Nephron (organoid): ENCODE measurements at regions not wholly inside any gene's neighbourhood (a gene's known extent, or its start where the extent isn't known, plus 50 kb on each side); places are given as distances from the start of the nearest gene placed in this dataset.

Experiments
- H3K27ac Mint-ChIP-seq, 3 experiments: 2 replicates each; pipeline ENCODE4 v1.8.0; 2020; ENCODE audit warnings: mixed read lengths in 3 of 3, mild to moderate bottlenecking in 2 of 3, moderate library complexity in 1 of 3
- H3K27me3 Mint-ChIP-seq: 2 replicates; pipeline ENCODE4 v1.8.0; 2021; ENCODE audit warnings: low read depth, mild to moderate bottlenecking, moderate library complexity, mixed read lengths
- H3K36me3 Mint-ChIP-seq: 2 replicates; pipeline ENCODE4 v1.8.0; 2020; ENCODE audit warnings: low read depth, mixed read lengths
- H3K4me1 Mint-ChIP-seq: 2 replicates; pipeline ENCODE4 v1.8.0; 2020; ENCODE audit warnings: mixed read lengths
- H3K4me3 Mint-ChIP-seq, 3 experiments: 2 replicates each; pipeline ENCODE4 v1.8.0; 2020; ENCODE audit warnings: mild to moderate bottlenecking in 3 of 3, mixed read lengths in 3 of 3, moderate library complexity in 2 of 3
- H3K9me3 Mint-ChIP-seq: 2 replicates; pipeline ENCODE4 v1.8.0; 2020; ENCODE audit warnings: mixed read lengths
- TF ChIP-seq, protein P1 (sequence below), 3 experiments: fragments of 200-600 bp; sonication (generic); IDR thresholded peaks; one replicate each; pipeline ENCODE4 v1.5.0; 2021; ENCODE audit warnings: antibody characterized with exemption in 3 of 3; ENCODE audit not compliant: unreplicated experiment in 3 of 3

DNA sequence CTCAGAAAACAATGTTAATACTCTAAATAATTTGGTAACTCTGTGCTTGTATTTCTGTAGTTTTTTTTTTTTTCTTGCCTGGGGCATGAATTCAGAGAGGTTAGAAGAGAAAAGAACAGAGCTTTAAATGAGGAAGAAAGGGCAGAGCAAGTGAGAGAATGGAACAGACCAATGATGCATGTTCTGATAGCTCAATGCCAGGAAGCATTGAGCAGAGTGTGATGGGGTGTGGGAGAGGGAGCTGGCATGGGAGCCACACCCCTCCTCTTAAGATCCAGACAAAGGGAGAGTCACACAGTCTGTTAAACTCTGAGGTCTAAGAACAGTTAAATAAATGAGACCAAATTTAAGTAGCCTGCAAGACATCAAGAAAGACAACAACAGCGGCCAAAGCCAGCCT, 538.6 kb downstream of the TUSC7 start:
- TF ChIP-seq, protein P1, sequence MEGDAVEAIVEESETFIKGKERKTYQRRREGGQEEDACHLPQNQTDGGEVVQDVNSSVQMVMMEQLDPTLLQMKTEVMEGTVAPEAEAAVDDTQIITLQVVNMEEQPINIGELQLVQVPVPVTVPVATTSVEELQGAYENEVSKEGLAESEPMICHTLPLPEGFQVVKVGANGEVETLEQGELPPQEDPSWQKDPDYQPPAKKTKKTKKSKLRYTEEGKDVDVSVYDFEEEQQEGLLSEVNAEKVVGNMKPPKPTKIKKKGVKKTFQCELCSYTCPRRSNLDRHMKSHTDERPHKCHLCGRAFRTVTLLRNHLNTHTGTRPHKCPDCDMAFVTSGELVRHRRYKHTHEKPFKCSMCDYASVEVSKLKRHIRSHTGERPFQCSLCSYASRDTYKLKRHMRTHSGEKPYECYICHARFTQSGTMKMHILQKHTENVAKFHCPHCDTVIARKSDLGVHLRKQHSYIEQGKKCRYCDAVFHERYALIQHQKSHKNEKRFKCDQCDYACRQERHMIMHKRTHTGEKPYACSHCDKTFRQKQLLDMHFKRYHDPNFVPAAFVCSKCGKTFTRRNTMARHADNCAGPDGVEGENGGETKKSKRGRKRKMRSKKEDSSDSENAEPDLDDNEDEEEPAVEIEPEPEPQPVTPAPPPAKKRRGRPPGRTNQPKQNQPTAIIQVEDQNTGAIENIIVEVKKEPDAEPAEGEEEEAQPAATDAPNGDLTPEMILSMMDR (IDR thresholded peaks at IDR 0.05; ENCODE audit: unreplicated experiment in 3 of 3), result no peak
- H3K9me3 Mint-ChIP-seq, result no peaks in the 10 kb centered on the region
- H3K27ac Mint-ChIP-seq, result no peak overlapping the region
- no peaks in the 10 kb centered on the region for H3K4me1 Mint-ChIP-seq
- no peaks in the 10 kb centered on the region for H3K27me3 Mint-ChIP-seq
- no peak overlapping the region for H3K4me3 Mint-ChIP-seq
- no peaks in the 10 kb centered on the region for H3K36me3 Mint-ChIP-seq

- no peaks in the 10 kb centered on the region for H3K27me3 Mint-ChIP-seq
- H3K4me3 Mint-ChIP-seq, result no peak overlapping the region
- no peaks in the 10 kb centered on the region for H3K4me1 Mint-ChIP-seq
- H3K27ac Mint-ChIP-seq, result no peak overlapping the region
- H3K36me3 Mint-ChIP-seq, result no peaks in the 10 kb centered on the region
- H3K9me3 Mint-ChIP-seq, result no peaks in the 10 kb centered on the region
- TF ChIP-seq, protein P1 (IDR thresholded peaks at IDR 0.05; ENCODE audit: unreplicated experiment in 3 of 3), result no peak
Measured at GRCh38 chr3:117252208-117252607, 542.6 kb downstream of the TUSC7 start.

GRCh38 chr3:117252651-117253050, 543.1 kb downstream of the TUSC7 start:
- TF ChIP-seq, protein P1 (IDR thresholded peaks at IDR 0.05; ENCODE audit: unreplicated experiment in 3 of 3), result no peak
- H3K4me3 Mint-ChIP-seq, result no peak overlapping the region
- no peaks in the 10 kb centered on the region for H3K4me1 Mint-ChIP-seq
- no peaks in the 10 kb centered on the region for H3K36me3 Mint-ChIP-seq
- H3K9me3 Mint-ChIP-seq, result no peaks in the 10 kb centered on the region
- H3K27ac Mint-ChIP-seq, result no peak overlapping the region
- no peaks in the 10 kb centered on the region for H3K27me3 Mint-ChIP-seq

- H3K4me3 Mint-ChIP-seq, result no peak overlapping the region
- H3K4me1 Mint-ChIP-seq, result no peaks in the 10 kb centered on the region
- no peak overlapping the region for H3K27ac Mint-ChIP-seq
- H3K36me3 Mint-ChIP-seq, result no peaks in the 10 kb centered on the region
- H3K9me3 Mint-ChIP-seq, result no peaks in the 10 kb centered on the region
- TF ChIP-seq, protein P1 (IDR thresholded peaks at IDR 0.05; ENCODE audit: unreplicated experiment in 3 of 3), result no peak
- H3K27me3 Mint-ChIP-seq, result no peaks in the 10 kb centered on the region
Measured at GRCh38 chr3:117253636-117254035, 544.1 kb downstream of the TUSC7 start.

- no peaks in the 10 kb centered on the region for H3K4me1 Mint-ChIP-seq
- TF ChIP-seq, protein P1 (IDR thresholded peaks at IDR 0.05; ENCODE audit: unreplicated experiment in 3 of 3), result no peak
- no peaks in the 10 kb centered on the region for H3K27me3 Mint-ChIP-seq
- no peaks in the 10 kb centered on the region for H3K36me3 Mint-ChIP-seq
- H3K27ac Mint-ChIP-seq, result no peak overlapping the region
- H3K4me3 Mint-ChIP-seq, result no peak overlapping the region
- H3K9me3 Mint-ChIP-seq, result no peaks in the 10 kb centered on the region
Measured at GRCh38 chr3:117254985-117255384, 545.4 kb downstream of the TUSC7 start.

DNA sequence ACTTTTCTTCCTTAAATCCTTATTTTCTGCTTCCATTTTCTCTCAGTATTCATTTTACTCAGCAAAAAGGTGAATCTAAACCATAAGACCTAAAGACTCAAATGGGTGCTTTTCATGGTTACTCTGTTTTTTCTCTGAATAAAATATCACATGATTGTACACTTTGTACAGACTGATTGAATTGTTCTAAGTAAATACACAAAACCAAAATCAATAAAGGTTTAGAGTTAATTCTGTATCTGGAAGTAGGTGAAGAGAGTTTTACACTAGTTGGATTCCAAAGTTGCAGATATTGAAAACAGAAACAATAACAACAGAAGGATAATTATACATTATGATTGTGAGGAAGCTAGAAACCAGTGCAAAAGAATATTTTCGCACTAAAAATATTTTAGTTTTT, 546.2 kb downstream of the TUSC7 start:
- H3K27ac Mint-ChIP-seq, result no peak overlapping the region
- no peaks in the 10 kb centered on the region for H3K27me3 Mint-ChIP-seq
- no peaks in the 10 kb centered on the region for H3K4me1 Mint-ChIP-seq
- TF ChIP-seq, protein P1 (IDR thresholded peaks at IDR 0.05; ENCODE audit: unreplicated experiment in 3 of 3), result no peak
- no peak overlapping the region for H3K4me3 Mint-ChIP-seq
- H3K36me3 Mint-ChIP-seq, result no peaks in the 10 kb centered on the region
- no peaks in the 10 kb centered on the region for H3K9me3 Mint-ChIP-seq
